ENCODE measurements at regions not wholly inside any gene's neighbourhood (a gene's known extent, or its start where the extent isn't known, plus 50 kb on each side); places are given as distances from the start of the nearest gene placed in this dataset.

DNA sequence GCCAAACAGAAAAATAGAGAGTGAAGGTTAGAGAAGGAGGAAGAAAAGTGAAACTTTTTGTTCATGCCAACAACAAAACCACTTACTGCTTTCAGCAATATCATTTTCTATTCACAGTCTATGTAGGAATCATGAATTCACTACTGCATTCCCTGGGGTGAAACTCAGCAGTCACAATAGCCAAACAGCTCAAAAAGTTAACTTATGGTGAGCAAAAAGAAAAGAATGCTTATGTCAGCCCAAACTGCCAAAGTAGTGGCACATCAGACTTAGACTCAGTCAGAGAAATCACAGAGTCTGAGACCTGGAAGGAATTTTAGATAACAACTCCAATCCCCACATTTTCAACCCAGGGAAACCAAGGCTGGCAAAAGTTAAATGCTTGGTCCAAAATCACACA lies 238.7 kb upstream of the TMCO5A start:
- ChIA-PET POLR2A (no interaction called here), CTCF (no interaction called here)
- H3K4me3 ChIP-seq (ENCODE audit: low read depth in 2 of 2, low read length in 2 of 2), result no peak overlapping the region
- intact Hi-C loops (cut with micrococcal nuclease; ENCODE audit: unreplicated experiment), result no loop called here
- DNase-seq (ENCODE audit: low read depth, low spot score) (no peak), ATAC-seq (no peak)
- H3K27me3 ChIP-seq (ENCODE audit: control insufficient read depth, insufficient read depth, low read length), result no peaks in the 10 kb centered on the region
- in situ Hi-C loops (cut with HindIII; ENCODE audit: low pct_unique_long_range_greater_than_20kb, low sequenced_read_pairs), result no loop called here
- TF ChIP-seq SIN3A (IDR thresholded peaks at IDR 0.05; ENCODE audit: borderline replicate concordance, insufficient read depth, low read depth, low read length) (no peak), POLR2AphosphoS5 (IDR thresholded peaks at IDR 0.05; ENCODE audit: low read depth, low read length) (no peak), TCF7L2 (IDR thresholded peaks at IDR 0.05; ENCODE audit: low read depth, low read length) (no peak)
- TF ChIP-seq, protein P1, sequence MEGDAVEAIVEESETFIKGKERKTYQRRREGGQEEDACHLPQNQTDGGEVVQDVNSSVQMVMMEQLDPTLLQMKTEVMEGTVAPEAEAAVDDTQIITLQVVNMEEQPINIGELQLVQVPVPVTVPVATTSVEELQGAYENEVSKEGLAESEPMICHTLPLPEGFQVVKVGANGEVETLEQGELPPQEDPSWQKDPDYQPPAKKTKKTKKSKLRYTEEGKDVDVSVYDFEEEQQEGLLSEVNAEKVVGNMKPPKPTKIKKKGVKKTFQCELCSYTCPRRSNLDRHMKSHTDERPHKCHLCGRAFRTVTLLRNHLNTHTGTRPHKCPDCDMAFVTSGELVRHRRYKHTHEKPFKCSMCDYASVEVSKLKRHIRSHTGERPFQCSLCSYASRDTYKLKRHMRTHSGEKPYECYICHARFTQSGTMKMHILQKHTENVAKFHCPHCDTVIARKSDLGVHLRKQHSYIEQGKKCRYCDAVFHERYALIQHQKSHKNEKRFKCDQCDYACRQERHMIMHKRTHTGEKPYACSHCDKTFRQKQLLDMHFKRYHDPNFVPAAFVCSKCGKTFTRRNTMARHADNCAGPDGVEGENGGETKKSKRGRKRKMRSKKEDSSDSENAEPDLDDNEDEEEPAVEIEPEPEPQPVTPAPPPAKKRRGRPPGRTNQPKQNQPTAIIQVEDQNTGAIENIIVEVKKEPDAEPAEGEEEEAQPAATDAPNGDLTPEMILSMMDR (IDR thresholded peaks at IDR 0.05), result no peak
- TF ChIP-seq, protein P2, sequence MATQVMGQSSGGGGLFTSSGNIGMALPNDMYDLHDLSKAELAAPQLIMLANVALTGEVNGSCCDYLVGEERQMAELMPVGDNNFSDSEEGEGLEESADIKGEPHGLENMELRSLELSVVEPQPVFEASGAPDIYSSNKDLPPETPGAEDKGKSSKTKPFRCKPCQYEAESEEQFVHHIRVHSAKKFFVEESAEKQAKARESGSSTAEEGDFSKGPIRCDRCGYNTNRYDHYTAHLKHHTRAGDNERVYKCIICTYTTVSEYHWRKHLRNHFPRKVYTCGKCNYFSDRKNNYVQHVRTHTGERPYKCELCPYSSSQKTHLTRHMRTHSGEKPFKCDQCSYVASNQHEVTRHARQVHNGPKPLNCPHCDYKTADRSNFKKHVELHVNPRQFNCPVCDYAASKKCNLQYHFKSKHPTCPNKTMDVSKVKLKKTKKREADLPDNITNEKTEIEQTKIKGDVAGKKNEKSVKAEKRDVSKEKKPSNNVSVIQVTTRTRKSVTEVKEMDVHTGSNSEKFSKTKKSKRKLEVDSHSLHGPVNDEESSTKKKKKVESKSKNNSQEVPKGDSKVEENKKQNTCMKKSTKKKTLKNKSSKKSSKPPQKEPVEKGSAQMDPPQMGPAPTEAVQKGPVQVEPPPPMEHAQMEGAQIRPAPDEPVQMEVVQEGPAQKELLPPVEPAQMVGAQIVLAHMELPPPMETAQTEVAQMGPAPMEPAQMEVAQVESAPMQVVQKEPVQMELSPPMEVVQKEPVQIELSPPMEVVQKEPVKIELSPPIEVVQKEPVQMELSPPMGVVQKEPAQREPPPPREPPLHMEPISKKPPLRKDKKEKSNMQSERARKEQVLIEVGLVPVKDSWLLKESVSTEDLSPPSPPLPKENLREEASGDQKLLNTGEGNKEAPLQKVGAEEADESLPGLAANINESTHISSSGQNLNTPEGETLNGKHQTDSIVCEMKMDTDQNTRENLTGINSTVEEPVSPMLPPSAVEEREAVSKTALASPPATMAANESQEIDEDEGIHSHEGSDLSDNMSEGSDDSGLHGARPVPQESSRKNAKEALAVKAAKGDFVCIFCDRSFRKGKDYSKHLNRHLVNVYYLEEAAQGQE (IDR thresholded peaks at IDR 0.05; ENCODE audit: insufficient read depth in 1 of 2, low read depth in 2 of 2, low read length in 1 of 2), result no peak
- no peaks in the 10 kb centered on the region for H3K4me1 ChIP-seq (ENCODE audit: control insufficient read depth, insufficient read depth, low read length)
- no peaks in the 10 kb centered on the region for H3K36me3 ChIP-seq (ENCODE audit: control insufficient read depth, insufficient read depth, low read length)
- H3K27ac ChIP-seq (ENCODE audit: low read length), result no peak overlapping the region
- H3K9me3 ChIP-seq (ENCODE audit: control insufficient read depth, insufficient read depth, low read depth, low read length), result no peaks in the 10 kb centered on the region
- no TSS peak for BruUV-seq (replicated peaks)

- Histone ChIP-seq H3K9me3 (ENCODE audit: control insufficient read depth, insufficient read depth, low read depth, low read length) (no peaks in the 10 kb centered on the region), H3K4me3 (ENCODE audit: low read depth in 2 of 2, low read length in 2 of 2) (no peak overlapping the region), H3K4me1 (ENCODE audit: control insufficient read depth, insufficient read depth, low read length) (no peaks in the 10 kb centered on the region), H3K27ac (ENCODE audit: low read length) (no peak overlapping the region), H3K27me3 (ENCODE audit: control insufficient read depth, insufficient read depth, low read length) (no peaks in the 10 kb centered on the region), H3K36me3 (ENCODE audit: control insufficient read depth, insufficient read depth, low read length) (no peaks in the 10 kb centered on the region)
- DNase-seq (ENCODE audit: low read depth, low spot score) (no peak), ATAC-seq (no peak)
- no peak for TF ChIP-seq POLR2AphosphoS5 (IDR thresholded peaks at IDR 0.05; ENCODE audit: low read depth, low read length)
- no peak for TF ChIP-seq SIN3A (IDR thresholded peaks at IDR 0.05; ENCODE audit: borderline replicate concordance, insufficient read depth, low read depth, low read length)
- TF ChIP-seq, protein P2 (IDR thresholded peaks at IDR 0.05; ENCODE audit: insufficient read depth in 1 of 2, low read depth in 2 of 2, low read length in 1 of 2), result no peak
- TF ChIP-seq, protein P1 (IDR thresholded peaks at IDR 0.05), result no peak
- TF ChIP-seq TCF7L2 (IDR thresholded peaks at IDR 0.05; ENCODE audit: low read depth, low read length), result no peak
- ChIA-PET POLR2A (no interaction called here), CTCF (no interaction called here)
- in situ Hi-C loops (cut with HindIII; ENCODE audit: low pct_unique_long_range_greater_than_20kb, low sequenced_read_pairs), result no loop called here
- intact Hi-C loops (cut with micrococcal nuclease; ENCODE audit: unreplicated experiment), result no loop called here
- no TSS peak for BruUV-seq (replicated peaks)
Observed at GRCh38 chr15:37698679-37699078, 235.8 kb upstream of the TMCO5A start.

All from Panc1 (cell line).